ENCODE measurements at regions not wholly inside any gene's neighbourhood (a gene's known extent, or its start where the extent isn't known, plus 50 kb on each side); places are given as distances from the start of the nearest gene placed in this dataset.
A peak's percentile ranks its signal among the peaks of the same experiment; 100 is the strongest.

DNA sequence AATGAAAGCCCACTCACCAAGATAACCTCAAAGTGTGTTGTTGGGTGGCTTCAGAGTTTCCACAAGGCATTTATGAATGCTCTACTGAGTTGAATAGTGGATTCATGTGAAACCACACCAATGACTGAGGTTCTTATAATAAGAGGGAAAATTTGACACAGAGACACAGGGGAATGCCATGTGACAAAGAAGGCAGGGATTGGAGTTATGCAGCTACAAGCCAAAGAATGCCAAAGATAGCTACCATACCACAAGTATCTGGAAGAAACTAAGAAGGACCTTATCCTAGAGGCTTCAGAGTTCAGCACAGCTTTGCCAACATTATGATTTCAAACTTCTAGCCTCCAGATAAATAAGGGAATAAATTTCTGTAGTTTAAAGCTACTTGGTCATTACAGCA is 68.0 kb upstream of the PCDH15 start:
- TF ChIP-seq SMC3 (conservative IDR thresholded peaks at IDR 0.05; ENCODE audit: poor library complexity) (no peak), TAF1 (IDR thresholded peaks at IDR 0.05; ENCODE audit: low read depth) (no peak), EZH2 (IDR thresholded peaks at IDR 0.05; ENCODE audit: borderline replicate concordance, insufficient read depth, low read length, poor library complexity, severe bottlenecking) (no peak), EP300 (conservative IDR thresholded peaks at IDR 0.05; ENCODE audit: poor library complexity, severe bottlenecking) (no peak), MXI1 (conservative IDR thresholded peaks at IDR 0.05; ENCODE audit: poor library complexity, severe bottlenecking) (no peak), RAD21 (conservative IDR thresholded peaks at IDR 0.05) (no peak), POLR2AphosphoS5 (IDR thresholded peaks at IDR 0.05) (no peak)
- TF ChIP-seq, protein P1, sequence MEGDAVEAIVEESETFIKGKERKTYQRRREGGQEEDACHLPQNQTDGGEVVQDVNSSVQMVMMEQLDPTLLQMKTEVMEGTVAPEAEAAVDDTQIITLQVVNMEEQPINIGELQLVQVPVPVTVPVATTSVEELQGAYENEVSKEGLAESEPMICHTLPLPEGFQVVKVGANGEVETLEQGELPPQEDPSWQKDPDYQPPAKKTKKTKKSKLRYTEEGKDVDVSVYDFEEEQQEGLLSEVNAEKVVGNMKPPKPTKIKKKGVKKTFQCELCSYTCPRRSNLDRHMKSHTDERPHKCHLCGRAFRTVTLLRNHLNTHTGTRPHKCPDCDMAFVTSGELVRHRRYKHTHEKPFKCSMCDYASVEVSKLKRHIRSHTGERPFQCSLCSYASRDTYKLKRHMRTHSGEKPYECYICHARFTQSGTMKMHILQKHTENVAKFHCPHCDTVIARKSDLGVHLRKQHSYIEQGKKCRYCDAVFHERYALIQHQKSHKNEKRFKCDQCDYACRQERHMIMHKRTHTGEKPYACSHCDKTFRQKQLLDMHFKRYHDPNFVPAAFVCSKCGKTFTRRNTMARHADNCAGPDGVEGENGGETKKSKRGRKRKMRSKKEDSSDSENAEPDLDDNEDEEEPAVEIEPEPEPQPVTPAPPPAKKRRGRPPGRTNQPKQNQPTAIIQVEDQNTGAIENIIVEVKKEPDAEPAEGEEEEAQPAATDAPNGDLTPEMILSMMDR (IDR thresholded peaks at IDR 0.05; ENCODE audit: poor library complexity, severe bottlenecking): no peak
- TF ChIP-seq, protein P2, sequence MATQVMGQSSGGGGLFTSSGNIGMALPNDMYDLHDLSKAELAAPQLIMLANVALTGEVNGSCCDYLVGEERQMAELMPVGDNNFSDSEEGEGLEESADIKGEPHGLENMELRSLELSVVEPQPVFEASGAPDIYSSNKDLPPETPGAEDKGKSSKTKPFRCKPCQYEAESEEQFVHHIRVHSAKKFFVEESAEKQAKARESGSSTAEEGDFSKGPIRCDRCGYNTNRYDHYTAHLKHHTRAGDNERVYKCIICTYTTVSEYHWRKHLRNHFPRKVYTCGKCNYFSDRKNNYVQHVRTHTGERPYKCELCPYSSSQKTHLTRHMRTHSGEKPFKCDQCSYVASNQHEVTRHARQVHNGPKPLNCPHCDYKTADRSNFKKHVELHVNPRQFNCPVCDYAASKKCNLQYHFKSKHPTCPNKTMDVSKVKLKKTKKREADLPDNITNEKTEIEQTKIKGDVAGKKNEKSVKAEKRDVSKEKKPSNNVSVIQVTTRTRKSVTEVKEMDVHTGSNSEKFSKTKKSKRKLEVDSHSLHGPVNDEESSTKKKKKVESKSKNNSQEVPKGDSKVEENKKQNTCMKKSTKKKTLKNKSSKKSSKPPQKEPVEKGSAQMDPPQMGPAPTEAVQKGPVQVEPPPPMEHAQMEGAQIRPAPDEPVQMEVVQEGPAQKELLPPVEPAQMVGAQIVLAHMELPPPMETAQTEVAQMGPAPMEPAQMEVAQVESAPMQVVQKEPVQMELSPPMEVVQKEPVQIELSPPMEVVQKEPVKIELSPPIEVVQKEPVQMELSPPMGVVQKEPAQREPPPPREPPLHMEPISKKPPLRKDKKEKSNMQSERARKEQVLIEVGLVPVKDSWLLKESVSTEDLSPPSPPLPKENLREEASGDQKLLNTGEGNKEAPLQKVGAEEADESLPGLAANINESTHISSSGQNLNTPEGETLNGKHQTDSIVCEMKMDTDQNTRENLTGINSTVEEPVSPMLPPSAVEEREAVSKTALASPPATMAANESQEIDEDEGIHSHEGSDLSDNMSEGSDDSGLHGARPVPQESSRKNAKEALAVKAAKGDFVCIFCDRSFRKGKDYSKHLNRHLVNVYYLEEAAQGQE (IDR thresholded peaks at IDR 0.05; ENCODE audit: borderline replicate concordance): no peak
- Histone ChIP-seq H3K79me2 (replicated peaks; ENCODE audit: insufficient read depth, low read length) (no peaks in the 10 kb centered on the region), H3K27ac (ENCODE audit: low read length) (no peak overlapping the region), H3K4me2 (ENCODE audit: low read length) (no peak overlapping the region), H2AFZ (ENCODE audit: low read depth, low read length) (no peak overlapping the region), H3K4me3 (ENCODE audit: low read length) (no peak overlapping the region), H3K9ac (ENCODE audit: low read length) (no peak overlapping the region), H4K20me1 (ENCODE audit: insufficient read depth) (no peaks in the 10 kb centered on the region), H3F3A (ENCODE audit: insufficient read depth, low read length, poor library complexity, severe bottlenecking) (no peaks in the 10 kb centered on the region), H3K36me3 (ENCODE audit: insufficient read depth, low read length) (no peaks in the 10 kb centered on the region), H3K9me2 (ENCODE audit: insufficient read depth, low read length) (no peaks in the 10 kb centered on the region), H3K9me3 (ENCODE audit: low read length) (no peaks in the 10 kb centered on the region), H3K27me3 (ENCODE audit: insufficient read depth, low read depth, low read length) (no peaks in the 10 kb centered on the region)

DNA sequence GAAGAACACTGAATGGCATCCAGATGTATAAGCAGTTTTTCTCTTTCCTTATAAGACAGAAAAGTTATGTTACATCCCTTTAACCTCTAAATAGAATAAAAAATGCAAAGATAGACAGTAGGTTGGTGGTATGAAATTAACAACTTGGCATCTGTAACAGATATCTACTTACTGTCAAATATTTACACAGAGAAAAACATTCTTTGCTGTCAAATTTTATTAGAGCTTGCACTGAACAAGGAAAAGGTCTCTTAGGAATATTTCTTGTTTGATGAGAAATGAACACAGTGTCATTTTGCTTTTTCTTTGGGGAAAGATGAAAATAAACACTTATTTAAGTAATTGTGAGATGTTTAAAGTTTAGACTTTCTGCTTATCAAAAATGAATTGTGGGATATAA is 65.6 kb upstream of the PCDH15 start:
- H3F3A ChIP-seq (ENCODE audit: insufficient read depth, low read length, poor library complexity, severe bottlenecking): no peaks in the 10 kb centered on the region
- H3K27me3 ChIP-seq (ENCODE audit: insufficient read depth, low read depth, low read length): no peaks in the 10 kb centered on the region
- H3K4me2 ChIP-seq (ENCODE audit: low read length): no peak overlapping the region
- H3K9ac ChIP-seq (ENCODE audit: low read length): no peak overlapping the region
- TF ChIP-seq, protein P2 (IDR thresholded peaks at IDR 0.05; ENCODE audit: borderline replicate concordance): no peak
- peak; percentile 13 for TF ChIP-seq POLR2AphosphoS5 (IDR thresholded peaks at IDR 0.05)
- no peaks in the 10 kb centered on the region for H3K79me2 ChIP-seq (replicated peaks; ENCODE audit: insufficient read depth, low read length)
- H3K36me3 ChIP-seq (ENCODE audit: insufficient read depth, low read length): no peaks in the 10 kb centered on the region
- H3K27ac ChIP-seq (ENCODE audit: low read length): no peak overlapping the region
- H3K9me3 ChIP-seq (ENCODE audit: low read length): no peaks in the 10 kb centered on the region
- no peaks in the 10 kb centered on the region for H3K9me2 ChIP-seq (ENCODE audit: insufficient read depth, low read length)
- H4K20me1 ChIP-seq (ENCODE audit: insufficient read depth): no peaks in the 10 kb centered on the region
- no peak overlapping the region for H2AFZ ChIP-seq (ENCODE audit: low read depth, low read length)
- H3K4me3 ChIP-seq (ENCODE audit: low read length): no peak overlapping the region

Measured in neural cell (in vitro differentiated cells).